Coronary artery (tissue), 2 donors: ENCODE measurements at regions not wholly inside any gene's neighbourhood (a gene's known extent, or its start where the extent isn't known, plus 50 kb on each side); places are given as distances from the start of the nearest gene placed in this dataset.

Experiments
- DNase-seq: peaks from one replicate; pipeline ENCODE4 v3.0.0-alpha.2; 2017; ENCODE audit warnings: low spot score
- H3K27ac ChIP-seq, 2 donors: fragments of 200-600 bp; sonication (generic); one replicate each; pipeline ENCODE4 v1.5.1; 2016 to 2019
- H3K4me3 ChIP-seq: fragments of 200-600 bp; sonication (generic); 2 replicates; pipeline ENCODE4 v1.5.1; 2016; ENCODE audit warnings: mild to moderate bottlenecking, moderate library complexity
- CTCF ChIP-seq: fragments of 200-600 bp; sonication (generic); IDR thresholded peaks from one replicate; pipeline ENCODE4 v1.5.1; 2019; ENCODE audit warnings: antibody characterized with exemption

GRCh38 chr15:77866596-77867125 lies 210.8 kb downstream of the TBC1D2B start:
- peak; percentile 49 for DNase-seq
- no peak for TF ChIP-seq CTCF
- Histone ChIP-seq H3K4me3 (no peak overlapping the region), H3K27ac (no peak overlapping the region)

- DNase-seq: peak; percentile 54
- Histone ChIP-seq H3K4me3 (no peak overlapping the region), H3K27ac (no peak overlapping the region)
- TF ChIP-seq CTCF: no peak
Observed at GRCh38 chr15:77866186-77866585, 211.3 kb downstream of the TBC1D2B start.

- peak; percentile 69 for DNase-seq
- H3K4me3 ChIP-seq: no peak overlapping the region
- no peak overlapping the region for H3K27ac ChIP-seq
- no peak for TF ChIP-seq CTCF
Observed at GRCh38 chr15:77865701-77866100, 211.8 kb downstream of the TBC1D2B start.

GRCh38 chr15:77865106-77865610 lies 212.4 kb downstream of the TBC1D2B start:
- H3K27ac ChIP-seq: no peak overlapping the region
- DNase-seq: peak; percentile 61
- H3K4me3 ChIP-seq: no peak overlapping the region
- TF ChIP-seq CTCF: no peak

GRCh38 chr15:77864211-77865105 lies 213.1 kb downstream of the TBC1D2B start:
- TF ChIP-seq CTCF: no peak
- H3K27ac ChIP-seq: no peak overlapping the region
- H3K4me3 ChIP-seq: no peak overlapping the region
- peak; percentile 67 for DNase-seq

GRCh38 chr15:77863491-77864105 lies 213.9 kb downstream of the TBC1D2B start:
- no peak overlapping the region for H3K27ac ChIP-seq
- DNase-seq: no peak
- no peak overlapping the region for H3K4me3 ChIP-seq
- no peak for TF ChIP-seq CTCF
